NOMO-1 (cell line): ENCODE measurements at regions not wholly inside any gene's neighbourhood (a gene's known extent, or its start where the extent isn't known, plus 50 kb on each side); places are given as distances from the start of the nearest gene placed in this dataset.

ENCODE experiments used
- DNase-seq, 2 experiments: peaks; one replicate each; lab custom pipeline; 2025; ENCODE audit not compliant: unreplicated experiment in 2 of 2; lab: John Stamatoyannopoulos, UW

DNA sequence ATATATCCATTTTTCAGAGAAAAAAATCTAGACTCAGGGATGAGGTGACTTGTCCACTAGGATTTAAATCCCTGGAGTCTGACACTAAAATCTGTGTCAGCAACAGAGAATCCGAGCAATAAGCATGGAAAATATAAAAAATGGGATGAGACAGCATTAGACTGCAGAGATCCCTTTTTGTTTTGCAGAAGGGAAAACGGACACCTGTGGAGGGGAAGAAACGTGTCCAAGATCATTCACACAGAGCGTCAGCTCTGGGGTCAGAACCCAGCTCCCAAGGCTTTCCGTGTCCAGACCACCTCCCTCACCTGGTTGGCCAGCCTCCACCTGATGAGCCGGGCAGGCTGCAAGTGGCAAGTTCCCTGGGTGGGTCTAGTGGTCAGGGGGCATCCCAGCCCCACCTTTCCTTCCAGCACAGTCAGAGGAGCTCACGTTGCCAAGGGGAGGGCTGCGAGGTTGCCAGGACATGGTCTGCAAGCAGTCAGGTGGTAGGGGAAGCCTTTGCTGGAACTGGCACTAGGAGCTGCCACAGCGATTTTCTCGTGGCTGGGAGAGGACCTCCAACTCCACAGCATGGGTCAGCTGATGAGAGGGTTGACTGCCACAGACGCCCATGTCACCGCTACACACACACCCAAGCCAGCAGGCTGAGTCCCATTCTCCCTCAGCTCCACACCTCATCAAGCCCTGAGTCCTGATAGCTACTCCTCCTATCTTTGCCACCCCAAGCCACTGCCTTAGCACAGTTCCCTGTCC lies 65.9 kb upstream of the CPLX2 start:
- DNase-seq = no peak

GRCh38 chr5:175808711-175809110 lies 62.7 kb upstream of the CPLX2 start:
- no peak for DNase-seq

GRCh38 chr5:175809531-175810121 lies 61.8 kb upstream of the CPLX2 start:
- DNase-seq = no peak

- no peak for DNase-seq
These were observed 60.9 kb upstream of the CPLX2 start for GRCh38 chr5:175810457-175810856.

DNA sequence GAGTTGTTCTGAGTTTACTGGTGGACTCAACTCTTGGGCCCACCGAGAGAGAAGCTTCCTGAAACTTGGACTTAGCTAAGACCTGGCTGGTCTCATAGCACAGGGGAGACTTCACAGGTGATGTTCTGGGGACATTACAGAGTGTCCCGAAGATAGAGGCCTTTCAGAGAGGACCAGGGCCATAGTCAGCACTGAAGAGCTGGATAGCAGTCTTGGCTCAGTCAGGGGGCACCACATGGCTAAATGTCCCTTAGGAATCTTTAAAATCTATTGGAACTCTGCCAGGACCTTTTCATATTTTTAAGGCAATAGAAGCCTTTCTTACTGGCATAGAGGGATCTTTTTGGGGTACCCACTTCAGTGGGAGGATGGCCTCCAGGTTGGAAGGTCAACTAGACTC lies 59.8 kb upstream of the CPLX2 start:
- no peak for DNase-seq

- DNase-seq = no peak
These were observed 57.3 kb upstream of the CPLX2 start for GRCh38 chr5:175813943-175814630.

GRCh38 chr5:175814691-175815090 lies 56.7 kb upstream of the CPLX2 start:
- no peak for DNase-seq

- DNase-seq = no peak
These were observed 56.1 kb upstream of the CPLX2 start for GRCh38 chr5:175815126-175815913.

DNA sequence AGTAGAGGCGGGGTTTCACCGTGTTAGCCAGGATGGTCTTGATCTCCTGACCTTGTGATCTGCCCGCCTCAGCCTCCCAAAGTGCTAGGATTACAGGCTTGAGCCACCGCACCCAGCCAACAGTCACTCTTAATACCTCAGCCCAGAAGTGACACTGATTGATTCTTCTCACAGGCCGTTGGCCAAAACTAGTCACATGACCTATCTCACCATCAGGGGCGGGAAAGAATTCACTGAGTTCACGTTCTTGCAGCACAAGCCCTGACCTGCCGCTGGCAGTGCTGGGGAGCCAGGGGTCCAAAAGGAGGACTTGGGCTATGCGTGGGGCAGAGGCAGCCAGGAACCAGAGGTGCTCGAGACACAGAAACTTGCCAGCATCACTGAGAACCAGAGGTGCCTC lies 55.0 kb upstream of the CPLX2 start:
- no peak for DNase-seq

DNA sequence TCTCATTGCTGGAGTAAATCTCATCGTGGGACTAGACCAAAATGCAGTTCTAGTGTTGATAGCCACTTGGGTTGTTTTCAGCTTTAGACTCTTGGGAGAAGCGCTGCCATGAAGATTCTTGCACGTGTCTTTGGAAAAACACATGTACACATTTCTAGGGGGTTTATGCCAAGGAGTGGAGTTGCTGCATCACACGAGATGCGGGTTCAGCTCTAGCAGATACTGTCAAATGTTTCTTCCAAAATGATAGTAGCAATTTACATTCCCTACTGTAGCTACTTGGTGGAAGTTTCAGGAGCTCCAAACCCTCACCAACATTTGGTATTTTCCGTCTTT lies 52.3 kb upstream of the CPLX2 start:
- DNase-seq = no peak

- DNase-seq = no peak
These were observed 51.1 kb upstream of the CPLX2 start for GRCh38 chr5:175820230-175820629.
